Neural progenitor cell (in vitro differentiated cells): ENCODE measurements at regions not wholly inside any gene's neighbourhood (a gene's known extent, or its start where the extent isn't known, plus 50 kb on each side); places are given as distances from the start of the nearest gene placed in this dataset.

Experiments
- CTCF ChIP-seq: fragments of 200-600 bp; sonication (generic); IDR thresholded peaks from 2 replicates; pipeline ENCODE4 v1.5.1; 2017; ENCODE audit warnings: antibody characterized with exemption, mild to moderate bottlenecking
- EZH2 ChIP-seq: fragments of 200-600 bp; sonication (generic); IDR thresholded peaks from 2 replicates; pipeline ENCODE4 v1.6.1; 2017; ENCODE audit warnings: antibody characterized with exemption, mild to moderate bottlenecking, moderate library complexity
- EZH2phosphoT487 ChIP-seq: fragments of 200-600 bp; sonication (generic); IDR thresholded peaks from 2 replicates; pipeline ENCODE4 v1.6.1; 2017; ENCODE audit warnings: antibody characterized with exemption

DNA sequence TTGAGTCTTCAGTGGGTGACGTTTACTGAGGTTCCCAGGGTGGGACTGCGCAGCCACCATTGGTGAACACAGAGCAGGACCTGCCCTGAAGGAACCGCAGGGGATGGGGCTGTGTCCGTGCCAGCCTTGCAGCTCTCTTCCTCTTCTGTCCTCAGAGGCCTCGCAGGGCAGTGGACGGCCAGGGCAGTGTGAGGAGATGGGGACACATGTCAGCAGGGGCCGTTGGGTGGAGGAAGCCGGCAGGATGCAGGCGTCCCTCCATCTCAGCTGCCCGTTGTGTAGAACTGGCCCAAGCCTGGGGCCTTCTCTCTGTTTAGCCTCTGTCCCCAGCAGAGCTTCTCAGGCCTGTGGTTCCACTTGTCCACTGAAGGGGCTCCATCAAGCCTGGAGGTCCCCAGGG lies 53.6 kb upstream of the SMOC2 start:
- TF ChIP-seq CTCF (no peak), EZH2phosphoT487 (no peak), EZH2 (no peak)
